HG02884 (cell line): ENCODE measurements at regions not wholly inside any gene's neighbourhood (a gene's known extent, or its start where the extent isn't known, plus 50 kb on each side); places are given as distances from the start of the nearest gene placed in this dataset.

Experiments used
- ATAC-seq: cut with Tn5 transposase; IDR thresholded peaks from one replicate; pipeline ENCODE4 v1.9.1; 2021; ENCODE audit warnings: mild to moderate bottlenecking, moderate library complexity; ENCODE audit not compliant: unreplicated experiment

DNA sequence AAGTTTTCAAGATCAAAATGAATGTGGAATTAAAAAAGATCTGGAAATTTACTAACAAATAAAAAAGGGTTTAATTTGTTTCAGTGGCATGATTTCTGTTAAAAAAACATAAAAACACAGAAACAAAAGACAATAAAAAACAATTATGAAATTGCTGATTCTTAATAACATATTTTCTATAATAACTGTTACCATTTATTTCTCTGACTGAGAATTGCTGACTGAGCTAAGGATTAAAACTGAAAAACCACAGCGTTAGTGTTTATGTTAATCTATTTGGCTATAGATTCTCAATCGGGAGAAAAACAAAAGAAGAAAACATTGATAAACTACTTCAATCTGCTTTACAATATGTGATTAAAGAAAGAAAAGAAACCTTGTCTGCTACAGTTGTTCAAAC lies 678.6 kb upstream of the ZEB2 start:
- ATAC-seq, result no peak

DNA sequence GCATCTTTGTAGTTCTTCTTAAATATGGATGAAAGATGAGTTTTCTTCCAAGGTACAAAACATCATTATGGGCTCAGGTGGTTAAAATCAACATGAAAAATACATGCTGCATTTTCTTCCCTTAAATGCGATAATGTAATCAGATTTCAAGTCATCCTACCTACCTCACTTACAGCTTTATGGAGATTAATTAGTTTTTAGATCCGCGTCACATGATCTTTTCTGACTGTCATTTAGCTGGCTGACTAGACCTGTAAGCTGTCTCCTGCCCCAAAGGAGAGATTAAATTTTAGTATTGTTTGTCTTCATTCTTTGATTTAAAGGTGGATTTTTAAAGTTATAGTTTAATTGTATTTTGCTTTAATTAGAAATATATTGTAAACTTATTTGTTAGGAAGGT lies 678.0 kb upstream of the ZEB2 start:
- no peak for ATAC-seq

DNA sequence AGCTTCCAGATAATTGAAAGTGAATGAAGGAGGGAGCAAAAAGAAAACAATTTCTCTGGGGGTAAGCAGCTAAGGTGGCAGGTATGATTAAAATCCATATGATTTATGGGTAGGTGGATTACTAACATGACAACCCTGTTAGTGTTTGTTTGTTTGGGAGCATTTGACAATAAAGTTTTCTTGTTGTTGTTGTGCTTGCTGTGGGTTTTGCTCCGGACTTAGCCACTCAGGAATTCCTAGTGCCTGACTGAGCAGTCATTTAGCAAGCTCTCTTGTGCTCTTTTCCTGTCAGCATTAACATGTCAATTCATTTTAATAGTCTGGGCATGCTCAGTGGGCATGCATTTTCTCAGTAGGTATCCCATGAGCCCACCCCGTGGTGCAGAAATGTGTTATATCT lies 674.8 kb upstream of the ZEB2 start:
- no peak for ATAC-seq

DNA sequence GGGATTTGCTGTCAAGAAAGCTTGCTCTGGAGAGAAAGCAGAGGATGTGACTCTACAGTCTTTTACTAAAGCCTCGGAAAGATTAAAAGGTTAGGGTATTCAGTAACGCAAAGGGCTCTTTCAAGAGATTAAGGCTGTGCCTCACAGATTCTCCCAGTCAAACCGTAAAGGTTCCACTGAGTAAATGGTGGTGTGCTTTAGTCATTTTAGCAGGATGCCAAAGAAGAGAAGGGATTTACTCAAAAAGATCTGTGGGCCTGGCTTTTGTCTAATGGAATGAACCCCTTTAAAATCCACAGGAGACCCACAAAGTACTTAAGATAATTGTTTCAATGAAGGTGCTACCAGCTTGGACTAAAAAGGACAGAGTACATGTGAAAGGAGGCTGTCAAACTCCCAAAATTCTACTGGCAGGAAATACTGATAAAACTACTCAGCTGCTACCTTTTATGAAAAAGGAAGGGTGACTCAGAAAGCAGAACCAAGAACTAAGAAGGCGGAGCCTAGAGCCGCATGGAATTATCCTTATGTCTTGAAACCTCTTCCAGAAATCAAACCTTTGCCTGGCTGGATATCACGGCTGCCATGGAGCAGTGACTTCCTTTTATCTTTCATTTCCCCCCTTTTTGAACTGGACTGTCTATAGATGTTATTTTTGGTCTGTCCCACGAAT lies 670.2 kb upstream of the ZEB2 start:
- ATAC-seq, result no peak

DNA sequence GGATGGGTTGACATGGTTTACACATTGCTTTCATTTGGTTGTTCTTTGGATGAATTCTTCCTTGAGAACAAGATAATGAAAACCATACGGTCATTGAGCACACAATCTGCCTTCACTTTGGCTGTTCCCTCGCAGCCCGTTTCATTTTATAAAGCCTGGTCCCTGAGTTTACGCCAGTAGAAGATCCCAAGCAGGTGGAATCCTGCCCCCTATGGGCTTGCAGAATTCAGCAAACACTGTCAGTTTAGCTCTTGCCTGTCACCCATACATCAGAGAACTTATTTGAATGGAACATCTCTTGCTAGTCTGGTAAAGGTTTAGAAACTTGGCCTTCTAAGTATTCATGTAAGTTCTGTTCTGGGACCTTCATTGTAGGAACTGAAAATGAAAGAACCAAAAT lies 666.4 kb upstream of the ZEB2 start:
- peak; percentile 47 for ATAC-seq

DNA sequence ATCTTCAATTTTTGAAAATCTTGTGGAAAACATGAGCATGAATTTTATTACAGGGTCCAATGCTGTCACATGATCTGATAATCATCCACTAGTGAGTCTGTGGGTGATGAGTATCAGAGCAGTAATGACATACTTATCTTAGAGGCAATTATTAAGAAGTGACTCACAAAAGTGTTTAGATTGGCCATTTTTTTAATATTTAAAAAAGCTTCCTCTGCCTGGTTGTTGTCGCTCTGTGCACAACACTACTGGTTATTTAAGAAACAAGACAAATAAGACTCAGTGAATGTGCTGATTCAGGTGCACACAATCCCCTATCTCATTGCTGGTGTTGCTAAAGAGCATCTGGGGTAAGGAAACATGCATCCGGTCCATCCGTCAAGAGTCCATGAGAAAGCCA lies 665.8 kb upstream of the ZEB2 start:
- ATAC-seq, result no peak

DNA sequence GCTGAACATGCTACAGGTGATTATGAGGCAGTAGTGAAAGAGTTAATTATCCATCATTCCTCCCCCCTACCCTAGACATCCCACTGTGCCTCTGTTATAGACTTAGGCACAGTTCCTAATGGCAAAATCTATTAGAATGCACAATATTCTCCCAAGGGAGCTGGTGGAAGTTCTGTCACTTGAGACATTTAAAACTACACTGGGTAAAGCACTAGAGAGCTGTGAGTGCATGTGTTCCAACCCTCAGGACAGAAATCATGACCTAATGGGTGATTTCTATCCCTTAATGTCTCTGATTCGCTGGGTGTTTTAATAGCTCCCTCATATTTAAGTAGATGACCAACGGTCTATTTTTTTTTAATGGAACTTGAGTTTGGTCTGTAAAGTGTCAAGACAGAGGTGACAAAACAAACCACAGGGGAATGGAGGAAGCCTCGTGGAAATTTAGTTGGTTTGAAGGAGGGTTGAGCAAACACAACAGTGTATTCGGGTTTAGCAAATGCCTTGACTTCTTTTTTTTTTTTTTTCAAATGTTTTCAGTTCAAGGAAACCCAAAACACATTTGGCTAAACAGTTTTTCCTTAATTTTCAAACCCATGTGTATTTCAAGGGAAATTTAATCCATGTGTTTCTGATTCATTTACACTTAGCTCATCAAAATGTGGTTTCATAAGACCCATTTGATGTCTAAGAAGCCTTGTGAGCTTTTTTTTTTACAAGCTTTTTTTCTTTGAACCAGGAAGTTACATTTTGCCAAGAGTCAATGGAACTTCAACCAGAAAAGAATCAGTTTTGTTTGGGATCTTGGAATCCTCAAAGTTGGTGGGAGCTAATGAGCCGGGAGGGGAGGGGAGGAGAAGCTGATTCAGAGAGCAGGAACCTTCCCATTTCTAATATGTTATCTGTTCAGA lies 665.1 kb upstream of the ZEB2 start:
- ATAC-seq, result no peak

DNA sequence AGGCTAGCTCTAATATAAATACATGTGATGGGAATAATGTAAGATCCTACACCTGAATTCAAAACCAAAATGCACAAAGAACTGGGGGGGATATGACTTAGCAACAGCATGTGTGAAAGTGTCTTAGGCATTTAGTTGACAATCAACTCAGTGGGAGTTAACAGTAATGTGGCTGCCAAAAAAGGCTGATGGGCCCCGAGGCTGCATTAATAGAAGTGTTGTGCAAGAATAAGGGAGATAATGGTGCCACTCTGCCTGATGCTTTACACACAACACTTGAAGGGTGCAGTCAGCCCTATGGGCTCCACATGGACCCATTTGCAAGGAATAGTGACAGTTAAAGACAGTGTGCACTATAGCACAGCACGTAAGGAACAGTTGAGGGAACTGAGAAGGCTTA lies 649.4 kb upstream of the ZEB2 start:
- no peak for ATAC-seq

DNA sequence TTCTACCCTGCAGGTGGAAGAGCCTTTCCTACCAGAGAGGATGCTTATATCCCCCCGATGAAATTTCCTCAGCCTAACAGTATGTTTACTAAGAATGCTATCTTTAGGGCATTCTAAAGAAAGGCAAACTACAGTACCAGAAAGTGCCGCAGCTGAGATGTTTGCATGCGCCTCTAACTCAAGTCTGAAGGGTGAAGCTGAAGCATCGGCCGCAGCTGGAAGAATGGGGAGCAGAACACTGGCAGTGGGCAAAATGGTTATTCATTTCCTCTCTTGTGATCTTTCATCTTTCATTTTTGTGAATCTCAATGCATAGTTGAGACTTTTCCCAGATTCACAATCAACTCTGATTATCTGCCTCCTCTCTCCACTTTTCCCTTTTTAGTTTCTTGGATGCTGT lies 648.2 kb upstream of the ZEB2 start:
- no peak for ATAC-seq

DNA sequence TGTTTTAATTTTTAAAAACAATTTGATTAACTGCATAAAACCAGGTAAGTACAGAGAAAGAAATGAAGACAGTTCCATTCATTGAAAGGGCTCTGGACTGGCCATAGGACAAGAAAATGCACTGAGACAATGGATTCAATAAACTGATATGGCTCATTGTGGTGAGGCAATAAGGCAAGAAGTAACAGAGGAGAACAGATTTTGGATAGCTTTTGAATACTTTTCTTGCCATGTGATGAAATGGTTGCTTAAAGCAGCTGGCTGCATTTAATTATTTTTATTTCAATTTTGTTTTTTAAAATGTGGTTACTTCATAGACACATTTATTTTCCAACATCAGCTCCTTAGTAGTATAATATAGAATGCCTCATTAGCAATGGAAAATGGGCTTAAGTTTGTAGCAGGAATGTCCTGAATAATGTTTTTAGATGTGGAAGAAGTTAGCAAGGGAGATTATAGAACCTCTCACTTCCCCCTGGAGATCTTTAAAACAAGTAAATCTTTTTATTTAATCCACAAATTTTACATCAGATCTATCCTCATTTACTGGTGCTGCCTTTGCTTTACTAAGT lies 646.9 kb upstream of the ZEB2 start:
- ATAC-seq, result no peak

DNA sequence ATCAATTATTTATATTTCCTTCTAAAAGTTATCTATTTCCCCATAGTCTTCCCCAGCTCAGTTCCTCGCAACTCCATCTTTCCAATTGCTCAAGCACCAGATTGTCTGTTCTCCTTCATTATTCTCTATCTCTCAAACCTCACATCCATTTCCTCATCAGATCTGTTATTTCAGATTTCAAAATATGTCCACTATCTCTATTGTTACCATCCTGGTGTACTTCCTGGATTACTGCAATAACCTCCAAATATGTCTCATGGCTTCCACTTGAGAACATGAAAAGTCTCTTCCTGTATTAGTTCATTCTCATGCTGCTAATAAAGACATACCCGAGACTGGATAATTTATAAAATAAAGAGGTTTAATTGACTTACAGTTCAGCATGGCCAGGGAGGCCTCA lies 641.7 kb upstream of the ZEB2 start:
- ATAC-seq, result no peak

DNA sequence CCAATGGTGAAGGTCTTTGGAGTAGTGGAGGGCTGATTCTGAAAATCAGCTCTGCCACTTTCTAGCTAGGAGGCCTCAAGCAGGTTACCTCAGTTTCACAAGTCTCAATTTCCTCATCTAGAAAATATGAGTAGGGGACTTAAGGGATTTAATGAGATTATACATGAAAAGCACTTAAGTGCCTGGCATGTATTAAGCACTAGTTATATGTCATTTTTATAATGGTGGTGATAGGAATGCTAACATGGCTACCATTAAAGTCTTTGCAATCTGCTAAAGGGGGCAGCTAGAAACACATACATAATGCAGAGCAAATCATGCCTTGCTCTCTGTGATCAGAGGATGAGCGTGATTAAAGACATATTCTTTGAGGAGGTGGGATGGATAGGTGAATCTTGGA lies 640.9 kb upstream of the ZEB2 start:
- ATAC-seq, result no peak

DNA sequence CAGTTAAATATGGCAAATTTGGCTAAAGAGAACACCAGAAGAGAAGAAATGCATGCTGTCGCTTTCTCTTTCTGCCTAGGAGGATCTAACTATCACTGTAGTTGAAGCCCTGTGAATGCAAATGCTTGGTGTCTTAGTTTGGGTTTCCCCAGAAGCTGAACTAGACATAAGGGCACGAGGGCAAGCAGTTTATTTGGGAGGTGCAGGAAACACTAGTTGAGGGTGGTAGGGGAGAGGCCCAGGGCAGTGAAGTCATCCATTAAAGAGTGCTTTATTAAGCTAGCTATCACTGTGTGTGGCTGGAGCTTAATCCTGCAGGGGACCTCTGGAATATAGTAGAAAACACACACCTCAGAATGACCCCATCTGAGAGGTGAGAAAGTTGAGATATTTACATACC lies 639.8 kb upstream of the ZEB2 start:
- no peak for ATAC-seq

DNA sequence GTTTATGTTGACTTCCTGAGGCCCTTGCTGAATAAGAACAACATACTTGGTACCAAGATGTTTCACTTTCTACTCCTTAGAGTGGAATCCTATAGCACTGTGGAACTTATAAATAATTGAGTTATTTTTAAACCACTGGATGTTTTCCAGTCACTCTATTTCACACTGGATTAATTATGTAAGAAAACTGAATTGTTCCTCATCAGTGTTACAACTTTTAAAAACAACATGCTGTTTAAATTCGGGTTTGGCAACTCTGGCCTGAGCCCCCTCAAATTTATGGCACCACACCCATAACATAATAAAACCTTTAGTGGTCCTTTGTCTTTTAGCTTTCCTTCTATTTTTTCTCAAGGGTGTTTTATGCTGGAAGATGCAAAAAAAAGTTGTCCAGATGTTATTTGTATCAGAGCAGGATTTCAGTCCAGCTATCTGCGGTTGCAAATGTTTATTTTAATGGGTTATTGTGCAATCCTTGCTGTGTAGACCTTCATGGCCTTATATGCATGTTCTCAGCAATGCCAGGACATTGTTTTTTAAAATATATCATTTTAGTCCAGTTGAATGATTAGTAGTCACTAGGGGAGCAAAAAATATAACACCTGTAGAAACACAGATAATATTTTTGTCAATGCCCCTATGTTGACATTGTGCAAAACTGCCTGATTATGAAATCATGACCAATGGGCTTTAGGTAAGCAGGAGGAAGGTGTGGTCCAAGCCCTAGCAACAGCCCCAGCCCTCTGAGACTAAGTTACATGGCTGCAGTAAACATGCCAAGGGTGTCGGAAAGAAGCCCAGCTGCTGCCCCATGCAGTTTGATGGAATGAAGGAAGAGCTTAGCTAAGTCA lies 638.0 kb upstream of the ZEB2 start:
- ATAC-seq, result no peak

DNA sequence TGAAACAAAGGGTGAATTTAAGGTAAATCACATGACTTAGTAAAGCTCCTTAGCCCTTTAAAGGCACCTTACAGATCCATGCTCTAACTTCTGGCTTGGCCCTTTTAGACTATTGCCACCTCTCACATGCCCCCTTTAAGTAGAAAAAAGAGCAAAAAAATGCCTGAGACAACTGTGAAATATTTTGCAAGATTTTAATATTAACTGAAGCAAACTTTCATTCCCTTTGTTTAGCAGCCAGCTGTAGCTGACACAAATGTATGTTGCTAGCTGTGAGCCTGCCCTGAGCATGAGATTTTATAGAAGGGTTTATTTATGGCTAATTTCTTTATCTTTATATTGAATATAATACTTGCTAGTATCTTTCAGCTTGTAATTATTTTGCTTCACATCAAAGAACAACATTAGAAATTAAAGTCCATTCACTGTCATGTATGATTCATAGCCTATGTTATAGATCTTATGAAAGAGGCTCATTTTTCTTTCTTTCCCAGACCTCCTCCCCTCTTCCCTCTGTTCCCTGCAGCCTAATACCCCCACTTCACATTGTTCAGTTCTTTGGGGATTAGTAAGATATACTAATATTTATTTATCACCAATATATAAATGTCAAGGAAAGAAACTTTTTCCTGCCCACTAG lies 637.2 kb upstream of the ZEB2 start:
- no peak for ATAC-seq

DNA sequence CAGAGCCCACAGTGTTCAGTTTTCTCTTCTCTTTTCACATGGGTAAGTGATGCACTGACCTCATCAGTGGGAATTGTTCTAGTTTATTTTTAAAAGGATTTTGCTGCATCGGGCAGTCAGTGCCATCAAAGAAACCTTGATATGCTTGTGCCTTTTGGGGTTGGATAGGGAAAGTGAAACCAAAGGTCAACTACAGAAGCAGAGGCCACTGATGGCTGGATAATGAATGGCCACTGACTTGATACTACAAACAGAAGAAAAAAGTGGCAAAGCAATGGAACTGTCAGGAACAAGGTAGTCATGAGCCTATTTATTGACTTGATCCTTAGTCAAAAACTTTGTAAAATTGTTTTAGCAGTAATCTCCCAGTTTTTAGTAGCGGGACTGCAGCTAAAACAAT lies 636.3 kb upstream of the ZEB2 start:
- no peak for ATAC-seq

DNA sequence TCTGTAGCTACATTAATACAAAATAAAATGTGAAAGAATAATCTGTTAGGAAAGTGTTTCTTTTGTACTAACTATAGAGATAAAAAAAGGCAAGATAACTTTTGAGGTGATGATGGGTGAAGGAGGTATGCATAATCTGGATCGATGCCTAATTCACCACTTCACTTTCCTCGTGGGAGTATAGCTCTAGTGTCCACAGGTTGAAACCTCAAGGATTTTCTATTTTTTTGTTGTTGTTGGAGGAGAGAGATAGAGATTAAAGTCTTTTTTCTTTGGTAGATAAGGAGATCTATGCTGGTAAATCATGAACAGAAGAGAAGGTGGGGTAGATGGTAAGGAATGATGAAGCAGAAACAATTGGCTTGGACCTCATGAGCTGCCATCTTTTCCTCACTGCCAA lies 635.3 kb upstream of the ZEB2 start:
- ATAC-seq, result no peak

DNA sequence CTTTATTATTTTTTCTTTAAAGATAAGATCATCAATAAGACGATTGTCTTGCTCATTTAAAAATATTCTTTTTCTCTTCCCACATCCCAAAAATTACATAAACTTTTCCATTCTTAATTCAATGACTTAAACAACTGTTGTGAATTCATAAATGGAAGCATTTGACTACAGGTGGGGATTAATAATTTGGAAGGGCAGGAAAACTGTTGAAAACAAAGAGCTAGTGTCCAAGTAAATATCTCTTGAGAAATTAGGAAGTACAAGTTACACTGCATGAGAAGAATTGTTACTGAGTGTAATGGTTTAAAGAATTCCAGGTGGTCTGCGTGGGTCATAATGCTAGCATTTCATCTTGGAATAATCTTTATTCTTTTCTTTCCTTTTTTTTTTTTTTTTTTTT lies 634.8 kb upstream of the ZEB2 start:
- ATAC-seq, result no peak

DNA sequence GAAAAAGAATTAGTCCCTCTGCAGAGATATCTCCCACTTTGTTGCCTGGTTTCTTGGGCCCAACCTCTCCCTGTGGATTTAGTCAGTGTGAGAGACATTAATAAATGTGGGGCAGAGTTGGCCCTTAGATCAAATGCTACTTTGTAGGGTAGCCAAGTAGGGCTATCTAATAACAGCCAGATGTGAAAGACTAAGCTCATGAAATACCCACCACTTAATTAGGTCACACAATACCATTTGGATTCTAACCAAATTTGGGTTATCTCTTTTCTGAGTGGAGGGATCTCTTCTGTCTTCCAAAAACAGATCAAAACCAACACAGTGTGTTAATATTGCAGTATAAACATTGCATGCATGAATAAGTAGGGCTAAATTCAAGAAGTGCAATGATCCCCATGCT lies 626.8 kb upstream of the ZEB2 start:
- no peak for ATAC-seq

DNA sequence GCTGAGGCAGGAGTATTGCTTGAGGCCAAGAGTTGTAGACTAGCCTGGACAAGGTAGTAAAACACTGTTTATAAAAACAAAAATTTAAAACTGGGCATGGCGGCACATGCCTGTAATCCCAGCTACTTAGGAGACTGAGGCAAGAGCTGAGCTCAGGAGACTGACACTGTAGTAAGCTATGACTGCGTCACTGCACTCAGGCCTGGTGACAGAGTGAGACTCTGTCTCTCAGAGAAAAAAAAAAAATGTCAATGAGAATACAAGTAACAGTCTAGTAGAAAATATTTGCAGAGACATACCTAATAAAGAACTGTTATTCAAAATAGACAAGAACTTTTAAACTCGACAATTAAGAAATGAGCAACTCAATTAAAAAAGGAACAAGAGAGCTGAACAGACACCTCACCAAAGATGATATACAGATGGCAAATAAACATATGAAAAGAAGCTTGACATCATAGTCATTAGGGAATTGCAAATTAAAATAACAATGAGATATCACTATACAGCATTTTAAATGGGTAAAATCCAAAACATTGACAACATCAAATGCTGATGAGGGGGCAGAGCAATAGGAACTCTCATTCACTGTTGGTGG lies 624.3 kb upstream of the ZEB2 start:
- no peak for ATAC-seq
